Panc1 (cell line): ENCODE measurements at regions not wholly inside any gene's neighbourhood (a gene's known extent, or its start where the extent isn't known, plus 50 kb on each side); places are given as distances from the start of the nearest gene placed in this dataset.

Experiments
- ATAC-seq: fragments of 200-7000 bp; cut with Tn5 transposase; 2 replicates; pipeline ENCODE4 v1.9.1; 2020; ENCODE audit warnings: mild to moderate bottlenecking, moderate library complexity
- BruUV-seq: library from RNA; stranded (reverse); fragments of 400-500 nt; replicated peaks from 2 replicates; lab custom pipeline; 2021; lab: Mats Ljungman, UMichigan
- CTCF ChIA-PET: fragments of 300-600 bp; sonication (Branson Sonifier 250); formaldehyde crosslinking; loops from one replicate; lab custom pipeline; 2022; ENCODE audit warnings: antibody characterized with exemption; lab: Charles Lee
- POLR2A ChIA-PET: fragments of 300-600 bp; sonication (Branson Sonifier 250); formaldehyde crosslinking; loops from one replicate; lab custom pipeline; 2022; ENCODE audit warnings: antibody characterized with exemption; lab: Charles Lee
- DNase-seq: peaks from one replicate; pipeline ENCODE4 v3.0.0-alpha.2; 2010; ENCODE audit warnings: low read depth, low spot score
- H3K27ac ChIP-seq: 2 replicates; pipeline ENCODE4 v1.5.1; 2011; ENCODE audit warnings: mild to moderate bottlenecking, low read length, inconsistent platforms
- H3K27me3 ChIP-seq: fragments of 200-500 bp; sonication (Bioruptor generic); 2 replicates; pipeline ENCODE4 v1.6.0; 2014; ENCODE audit warnings: low read length, inconsistent platforms; ENCODE audit not compliant: control insufficient read depth, insufficient read depth
- H3K36me3 ChIP-seq: fragments of 200-500 bp; sonication (Bioruptor generic); 2 replicates; pipeline ENCODE4 v1.5.1; 2014; ENCODE audit warnings: inconsistent platforms, mild to moderate bottlenecking, low read length, moderate library complexity; ENCODE audit not compliant: control insufficient read depth, insufficient read depth
- H3K4me1 ChIP-seq: 2 replicates; pipeline ENCODE4 v1.5.1; 2011; ENCODE audit warnings: inconsistent platforms, mild to moderate bottlenecking, low read length, moderate library complexity; ENCODE audit not compliant: control insufficient read depth, insufficient read depth
- H3K4me3 ChIP-seq, 2 experiments: 2 replicates each; pipeline ENCODE4 v1.5.1; 2011 to 2012; ENCODE audit warnings: low read depth in 2 of 2, low read length in 2 of 2, mild to moderate bottlenecking in 2 of 2, inconsistent platforms in 1 of 2, moderate library complexity in 1 of 2
- H3K9me3 ChIP-seq: fragments of 200-500 bp; sonication (Bioruptor generic); 2 replicates; pipeline ENCODE4 v1.5.1; 2014; ENCODE audit warnings: low read depth, mild to moderate bottlenecking, inconsistent platforms, low read length, moderate library complexity; ENCODE audit not compliant: control insufficient read depth, insufficient read depth
- CTCF ChIP-seq: fragments of 450-650 bp; IDR thresholded peaks from 2 replicates; pipeline ENCODE4 v1.5.1; 2017; ENCODE audit warnings: mild to moderate bottlenecking
- POLR2AphosphoS5 ChIP-seq: IDR thresholded peaks from 2 replicates; pipeline ENCODE4 v1.6.1; 2012; ENCODE audit warnings: mild to moderate bottlenecking, low read depth, low read length, moderate library complexity
- REST ChIP-seq, 2 experiments: IDR thresholded peaks; 2 replicates each; pipeline ENCODE4 v1.6.1; 2011 to 2012; ENCODE audit warnings: low read depth in 2 of 2, control low read depth in 1 of 2, low read length in 1 of 2, mild to moderate bottlenecking in 1 of 2, moderate library complexity in 1 of 2; ENCODE audit not compliant: insufficient read depth in 1 of 2
- SIN3A ChIP-seq: IDR thresholded peaks from 2 replicates; pipeline ENCODE4 v1.6.1; 2012; ENCODE audit warnings: low read depth, mild to moderate bottlenecking, low read length, moderate library complexity, borderline replicate concordance; ENCODE audit not compliant: insufficient read depth
- TCF7L2 ChIP-seq: IDR thresholded peaks from 2 replicates; pipeline ENCODE4 v1.6.1; 2011; ENCODE audit warnings: mild to moderate bottlenecking, low read depth, low read length, inconsistent platforms
- in situ Hi-C: cut with HindIII; loops from 2 replicates; pipeline ENCODE4 v1.10.0; 2016; ENCODE audit warnings: low sequenced_read_pairs, low pct_unique_long_range_greater_than_20kb
- intact Hi-C: fragments of 100-400 bp; cut with micrococcal nuclease; formaldehyde crosslinking; loops from one replicate; pipeline ENCODE4 v1.10.0; 2022; ENCODE audit not compliant: unreplicated experiment

DNA sequence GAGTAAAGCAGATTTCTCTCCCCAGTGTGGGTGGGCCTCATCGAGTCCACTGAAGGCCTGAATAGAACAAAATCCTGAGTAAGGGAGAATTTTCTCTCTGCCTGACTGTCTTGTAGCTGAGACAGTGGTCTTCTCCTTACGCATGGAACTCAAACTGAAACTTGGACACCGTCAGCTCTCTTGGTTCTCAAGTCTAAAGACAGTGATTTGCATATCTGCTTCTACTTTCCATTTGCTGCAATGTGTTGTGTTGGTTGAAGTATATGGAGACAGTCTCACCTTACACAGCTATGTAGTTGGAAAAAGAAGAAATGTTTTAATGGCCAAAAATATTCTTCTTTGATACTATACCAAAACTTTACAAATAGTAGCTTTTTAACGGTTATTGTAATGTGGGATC, 160.2 kb upstream of the LMNTD1 start:
- intact Hi-C loops, result no loop called here
- ChIA-PET CTCF (no interaction called here), POLR2A (interaction anchor here (0.9 kb wide), 1 partner anchor 9 kb away, joined by 3 read pairs; no protein-coding TSS in a partner anchor)
- DNase-seq (no peak), ATAC-seq (no peak)
- Histone ChIP-seq H3K36me3 (no peaks in the 10 kb centered on the region), H3K27ac (no peak overlapping the region), H3K4me3 (no peak overlapping the region), H3K27me3 (peaks cover 4% of the 10 kb centered on the region; the same call in 1 of the 2 replicates), H3K4me1 (no peaks in the 10 kb centered on the region), H3K9me3 (peaks cover 10% of the 10 kb centered on the region; the same call in 1 of the 2 replicates)
- BruUV-seq, result no TSS peak
- in situ Hi-C loops, result no loop called here
- TF ChIP-seq CTCF (no peak), SIN3A (no peak), REST (IDR thresholded peaks at IDR 0.05; ENCODE audit: insufficient read depth in 1 of 2, low read depth in 2 of 2, low read length in 1 of 2) (no peak), TCF7L2 (no peak)

GRCh38 chr12:25714198-25714984, 161.3 kb upstream of the LMNTD1 start:
- Histone ChIP-seq H3K9me3 (peaks cover 10% of the 10 kb centered on the region; the same call in 1 of the 2 replicates), H3K27ac (no peak overlapping the region), H3K4me1 (no peaks in the 10 kb centered on the region), H3K4me3 (no peak overlapping the region), H3K27me3 (peaks cover 14% of the 10 kb centered on the region; the same call in 1 of the 2 replicates), H3K36me3 (no peaks in the 10 kb centered on the region)
- intact Hi-C loops (no loop called here), in situ Hi-C loops (no loop called here)
- TF ChIP-seq TCF7L2 (no peak), POLR2AphosphoS5 (no peak), REST (IDR thresholded peaks at IDR 0.05; ENCODE audit: insufficient read depth in 1 of 2, low read depth in 2 of 2, low read length in 1 of 2) (no peak), SIN3A (no peak), CTCF (no peak)
- DNase-seq, result no peak
- POLR2A ChIA-PET, result no interaction called here
- ATAC-seq, result no peak
- no TSS peak for BruUV-seq
- CTCF ChIA-PET, result no interaction called here
